NT2/D1 (cell line): ENCODE measurements at regions not wholly inside any gene's neighbourhood (a gene's known extent, or its start where the extent isn't known, plus 50 kb on each side); places are given as distances from the start of the nearest gene placed in this dataset.

ENCODE experiments used
- DNase-seq: peaks from one replicate; pipeline ENCODE4 v3.0.0-alpha.2; 2011; ENCODE audit warnings: low read depth, low spot score
- H3K27me3 ChIP-seq: 2 replicates; pipeline ENCODE4 v1.6.0; 2011; ENCODE audit warnings: mild to moderate bottlenecking; ENCODE audit not compliant: insufficient read length, insufficient read depth
- H3K36me3 ChIP-seq: 2 replicates; pipeline ENCODE4 v1.6.1; 2011; ENCODE audit warnings: mild to moderate bottlenecking, low read length, mixed read lengths; ENCODE audit not compliant: insufficient read depth, insufficient read length
- H3K4me1 ChIP-seq: 2 replicates; pipeline ENCODE4 v1.5.1; 2011; ENCODE audit not compliant: insufficient read depth, insufficient read length
- H3K4me3 ChIP-seq: 2 replicates; pipeline ENCODE4 v1.5.1; 2011; ENCODE audit warnings: low read depth; ENCODE audit not compliant: insufficient read length
- H3K9ac ChIP-seq: 2 replicates; pipeline ENCODE4 v1.6.0; 2011; ENCODE audit warnings: low read depth; ENCODE audit not compliant: insufficient read length
- H3K9me3 ChIP-seq: 2 replicates; pipeline ENCODE4 v1.5.1; 2011; ENCODE audit warnings: mild to moderate bottlenecking, low read length; ENCODE audit not compliant: insufficient read depth
- SUZ12 ChIP-seq: IDR thresholded peaks from 2 replicates; pipeline ENCODE4 v1.6.1; 2011; ENCODE audit not compliant: insufficient read length, insufficient read depth; ENCODE audit errors: extremely low read depth
- YY1 ChIP-seq: IDR thresholded peaks from 2 replicates; pipeline ENCODE4 v1.6.1; 2011; ENCODE audit not compliant: insufficient read length, insufficient read depth
- ZNF274 ChIP-seq: IDR thresholded peaks from 2 replicates; pipeline ENCODE4 v1.6.1; 2011; ENCODE audit warnings: mild to moderate bottlenecking, low read depth, low read length

DNA sequence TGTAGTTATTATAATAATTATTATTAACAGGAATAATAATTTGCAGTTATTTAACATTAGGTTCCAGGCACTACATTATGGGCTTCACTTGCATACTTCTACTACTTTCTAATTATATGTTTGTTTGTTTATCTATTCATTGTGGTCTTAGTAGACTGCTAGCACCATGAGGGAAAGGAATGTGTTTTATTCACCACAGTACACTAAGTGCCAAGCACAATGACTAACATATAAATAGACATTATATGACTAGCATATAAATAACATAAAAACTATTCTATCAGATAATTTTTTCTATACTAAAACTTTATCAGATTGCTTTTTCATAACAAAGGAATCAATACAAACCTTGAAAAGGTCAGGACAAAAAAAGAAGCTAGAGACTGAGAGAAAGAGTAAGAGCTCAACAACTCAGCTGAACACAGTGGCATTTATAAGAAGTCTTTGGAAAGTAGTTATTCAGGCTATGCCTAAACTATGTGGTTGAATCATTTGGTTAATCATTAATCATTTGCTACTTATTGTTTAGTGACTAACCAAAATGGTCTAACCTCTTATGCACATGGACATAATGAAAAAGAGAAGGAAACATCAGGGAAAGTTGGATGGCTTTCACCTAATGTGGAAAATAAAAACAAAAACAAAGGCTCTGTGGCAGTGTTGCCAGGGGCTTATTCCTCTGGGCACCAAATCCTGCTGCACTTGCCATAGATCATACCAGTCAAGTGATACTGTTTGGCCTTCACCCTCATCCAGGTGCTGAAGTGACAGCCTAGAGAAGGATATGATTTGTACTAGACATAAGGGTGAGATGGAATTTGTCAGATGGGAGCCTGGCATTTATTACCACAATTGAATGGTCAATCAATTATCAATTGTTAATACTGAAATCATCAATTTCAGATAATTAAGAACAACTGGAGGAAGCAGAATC is 174.9 kb downstream of the ETAA1 start:
- Histone ChIP-seq H3K36me3 (no peaks in the 10 kb centered on the region), H3K4me1 (no peaks in the 10 kb centered on the region), H3K9ac (no peak overlapping the region), H3K27me3 (no peaks in the 10 kb centered on the region), H3K9me3 (no peaks in the 10 kb centered on the region), H3K4me3 (no peak overlapping the region)
- TF ChIP-seq SUZ12, result no peak
- TF ChIP-seq ZNF274, result no peak
- no peak for TF ChIP-seq YY1
- DNase-seq, result no peak

DNA sequence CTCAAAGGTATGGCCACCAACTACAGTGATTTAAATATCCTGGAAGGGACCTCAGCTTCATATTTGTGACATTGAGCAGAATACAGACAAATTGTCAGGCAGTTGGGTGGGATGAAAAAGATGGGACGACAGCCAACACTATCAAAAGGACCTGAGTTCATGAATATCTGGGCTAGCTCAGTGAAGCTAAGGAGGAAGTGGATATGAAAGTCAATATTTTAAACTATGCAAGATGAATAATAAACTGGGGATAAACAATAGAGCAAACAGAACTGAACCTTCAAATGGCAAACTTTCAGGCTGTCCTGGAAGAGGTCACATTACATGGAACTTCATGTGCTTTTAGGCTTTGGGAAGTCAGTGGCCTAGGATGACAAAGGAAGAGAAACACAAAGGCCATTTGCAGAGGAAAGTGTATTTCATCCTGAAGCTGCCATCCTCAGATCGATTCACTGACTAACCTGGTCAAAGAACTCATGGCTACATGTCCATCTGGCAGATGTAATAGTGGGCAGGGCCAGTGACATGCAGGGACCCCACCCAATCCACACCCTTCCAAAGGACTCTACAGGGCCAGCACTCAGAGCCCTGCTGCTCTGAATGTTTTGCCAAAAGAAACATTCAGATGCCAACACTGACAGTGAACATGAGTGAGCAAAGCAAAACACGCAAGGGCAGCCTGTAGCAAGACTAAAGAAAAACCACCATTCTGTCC is 175.7 kb downstream of the ETAA1 start:
- no peaks in the 10 kb centered on the region for H3K4me1 ChIP-seq

GRCh38 chr2:67574230-67574629 is 177.1 kb downstream of the ETAA1 start:
- H3K4me1 ChIP-seq, result no peaks in the 10 kb centered on the region
- H3K9me3 ChIP-seq, result no peaks in the 10 kb centered on the region
- no peak for DNase-seq
- no peaks in the 10 kb centered on the region for H3K27me3 ChIP-seq
- H3K36me3 ChIP-seq, result no peaks in the 10 kb centered on the region
- no peak overlapping the region for H3K9ac ChIP-seq
- no peak for TF ChIP-seq YY1
- TF ChIP-seq ZNF274, result no peak
- no peak for TF ChIP-seq SUZ12
- no peak overlapping the region for H3K4me3 ChIP-seq

More for the DNA sequence above, 175.7 kb downstream of the ETAA1 start:
- Histone ChIP-seq H3K36me3 (no peaks in the 10 kb centered on the region), H3K9me3 (no peaks in the 10 kb centered on the region), H3K9ac (no peak overlapping the region), H3K4me3 (no peak overlapping the region), H3K27me3 (no peaks in the 10 kb centered on the region)
- TF ChIP-seq YY1, result no peak
- no peak for TF ChIP-seq ZNF274
- no peak for TF ChIP-seq SUZ12
- DNase-seq, result no peak

GRCh38 chr2:67576226-67576625 is 179.1 kb downstream of the ETAA1 start:
- no peaks in the 10 kb centered on the region for H3K27me3 ChIP-seq
- H3K4me1 ChIP-seq, result no peaks in the 10 kb centered on the region
- H3K4me3 ChIP-seq, result no peak overlapping the region
- TF ChIP-seq YY1 (no peak), ZNF274 (no peak), SUZ12 (no peak)
- no peak overlapping the region for H3K9ac ChIP-seq
- no peak for DNase-seq
- no peaks in the 10 kb centered on the region for H3K9me3 ChIP-seq
- H3K36me3 ChIP-seq, result no peaks in the 10 kb centered on the region

DNA sequence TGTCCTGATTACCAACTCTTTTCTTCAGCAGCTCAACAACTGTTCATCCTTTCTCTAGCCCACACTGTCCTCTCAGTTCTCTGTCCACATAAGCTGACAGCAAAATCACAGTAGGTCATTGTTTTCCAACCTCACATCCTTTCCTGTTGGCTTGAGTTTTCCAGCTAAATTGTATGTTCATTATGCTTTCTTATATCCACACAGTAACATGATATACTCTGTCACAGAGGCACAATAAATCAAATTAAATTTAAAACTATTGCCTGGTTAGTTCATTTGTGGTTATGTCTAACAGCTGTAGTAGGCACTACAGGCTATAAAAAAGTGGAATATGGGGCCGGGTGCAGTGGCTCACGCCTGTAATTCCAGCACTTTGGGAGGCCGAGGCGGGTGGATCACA is 179.9 kb downstream of the ETAA1 start:
- H3K9ac ChIP-seq, result no peak overlapping the region
- TF ChIP-seq SUZ12 (no peak), YY1 (no peak), ZNF274 (no peak)
- no peaks in the 10 kb centered on the region for H3K27me3 ChIP-seq
- H3K9me3 ChIP-seq, result no peaks in the 10 kb centered on the region
- H3K4me3 ChIP-seq, result no peak overlapping the region
- H3K4me1 ChIP-seq, result no peaks in the 10 kb centered on the region
- no peak for DNase-seq
- H3K36me3 ChIP-seq, result no peaks in the 10 kb centered on the region

DNA sequence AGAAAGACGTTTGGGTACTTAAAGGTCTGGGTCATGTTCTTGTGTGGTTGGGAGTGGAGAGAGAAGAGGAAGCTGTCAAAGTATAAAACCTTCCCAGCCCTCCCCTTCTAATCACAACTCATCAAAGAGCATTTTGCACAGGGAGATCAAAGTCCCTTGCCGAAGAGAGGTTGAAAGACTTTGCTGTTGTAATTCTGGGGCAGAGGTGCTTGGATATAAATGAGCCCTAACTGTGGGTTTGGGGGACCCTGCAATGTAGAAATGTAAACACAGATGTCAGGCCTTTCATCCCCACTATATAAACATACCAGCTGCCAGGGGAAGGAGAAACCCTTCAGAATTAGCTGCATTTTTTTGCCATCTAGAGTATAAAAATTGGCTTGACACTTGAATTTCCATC is 182.1 kb downstream of the ETAA1 start:
- TF ChIP-seq SUZ12 (no peak), ZNF274 (no peak), YY1 (no peak)
- Histone ChIP-seq H3K27me3 (no peaks in the 10 kb centered on the region), H3K4me3 (no peak overlapping the region), H3K4me1 (no peaks in the 10 kb centered on the region), H3K36me3 (no peaks in the 10 kb centered on the region), H3K9me3 (peaks cover 7% of the 10 kb centered on the region; the same call in 1 of the 2 replicates), H3K9ac (no peak overlapping the region)
- DNase-seq, result no peak

- Histone ChIP-seq H3K4me3 (no peak overlapping the region), H3K4me1 (no peaks in the 10 kb centered on the region), H3K36me3 (no peaks in the 10 kb centered on the region), H3K27me3 (no peaks in the 10 kb centered on the region), H3K9ac (no peak overlapping the region), H3K9me3 (peaks cover 7% of the 10 kb centered on the region; the same call in 1 of the 2 replicates)
- TF ChIP-seq YY1 (no peak), ZNF274 (no peak), SUZ12 (no peak)
- DNase-seq, result no peak
These were observed 182.7 kb downstream of the ETAA1 start for GRCh38 chr2:67579806-67580205.
